Neuron (in vitro differentiated cells): ENCODE measurements at regions not wholly inside any gene's neighbourhood (a gene's known extent, or its start where the extent isn't known, plus 50 kb on each side); places are given as distances from the start of the nearest gene placed in this dataset.
"Not testable (repeated sequence)": the region's sequence is repeated elsewhere in the genome, so short reads cannot be mapped to it uniquely, and the experiment has no call there.

Experiments
- H2AFZ ChIP-seq: one replicate; pipeline ENCODE4 v1.6.1; 2013; ENCODE audit warnings: low read depth, mild to moderate bottlenecking, inconsistent platforms, low read length, moderate library complexity
- H3K27me3 ChIP-seq: one replicate; pipeline ENCODE4 v1.6.1; 2013; ENCODE audit warnings: low read length; ENCODE audit not compliant: insufficient read depth
- H3K36me3 ChIP-seq: one replicate; pipeline ENCODE4 v1.6.1; 2013; ENCODE audit warnings: low read length; ENCODE audit not compliant: insufficient read depth
- H3K4me1 ChIP-seq: one replicate; pipeline ENCODE4 v1.6.1; 2013; ENCODE audit warnings: low read length; ENCODE audit not compliant: insufficient read depth
- H3K4me3 ChIP-seq: 2 replicates; pipeline ENCODE4 v1.5.1; 2013; ENCODE audit warnings: mild to moderate bottlenecking, low read length, moderate library complexity
- H3K9me3 ChIP-seq: one replicate; pipeline ENCODE4 v1.6.1; 2013; ENCODE audit warnings: low read length

- H3K4me3 ChIP-seq: no peak overlapping the region
- no peaks in the 10 kb centered on the region for H3K4me1 ChIP-seq
- no peaks in the 10 kb centered on the region for H3K9me3 ChIP-seq
- no peaks in the 10 kb centered on the region for H3K27me3 ChIP-seq
- H2AFZ ChIP-seq: no peak overlapping the region
- no peaks in the 10 kb centered on the region for H3K36me3 ChIP-seq
These were observed 236.8 kb downstream of the LY86 start for GRCh38 chr6:6825193-6825784.

DNA sequence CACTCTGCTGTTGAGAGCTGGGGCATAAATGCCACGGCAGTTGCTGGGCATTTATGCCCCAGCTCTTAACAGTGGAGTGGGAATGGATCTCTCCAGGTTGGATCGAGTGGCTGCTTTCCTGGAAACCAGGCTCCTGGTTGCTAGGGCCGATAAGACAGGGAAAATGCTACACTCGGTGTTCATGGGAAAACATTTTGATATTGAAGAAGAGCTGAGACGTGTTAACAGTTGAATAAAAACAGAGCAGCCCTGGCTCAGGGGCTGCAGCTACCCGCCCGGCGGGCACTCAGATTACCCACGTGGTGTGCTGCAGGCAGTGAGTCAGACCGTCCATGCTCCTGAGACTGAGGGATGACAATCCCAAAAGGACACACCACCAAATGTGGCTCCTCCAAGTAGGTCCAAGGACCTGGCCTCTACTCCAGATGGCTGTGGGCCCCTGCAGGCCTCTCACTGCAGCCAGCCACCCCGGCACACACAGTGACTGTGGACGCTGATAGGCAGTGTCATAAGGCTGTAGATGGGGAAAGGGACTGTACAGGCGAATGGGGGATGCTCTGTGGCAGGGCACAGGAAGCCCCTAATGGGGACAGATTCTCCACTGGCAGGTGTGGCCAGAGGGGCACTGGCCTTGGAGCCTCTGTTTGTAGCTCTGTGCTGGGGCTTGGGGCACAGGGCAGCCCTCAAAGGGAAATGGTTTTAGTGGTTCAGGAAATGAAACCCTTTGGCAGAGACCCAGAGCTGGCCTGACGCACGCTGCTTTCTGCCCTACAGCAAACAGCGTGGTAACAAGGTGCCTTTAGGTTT is 237.8 kb downstream of the LY86 start:
- no peaks in the 10 kb centered on the region for H3K36me3 ChIP-seq
- H3K4me1 ChIP-seq: no peaks in the 10 kb centered on the region
- H3K27me3 ChIP-seq: no peaks in the 10 kb centered on the region

GRCh38 chr6:6826961-6827360 is 238.4 kb downstream of the LY86 start:
- H3K36me3 ChIP-seq: no peaks in the 10 kb centered on the region
- no peaks in the 10 kb centered on the region for H3K27me3 ChIP-seq
- H2AFZ ChIP-seq: no peak overlapping the region
- no peaks in the 10 kb centered on the region for H3K4me1 ChIP-seq
- no peak overlapping the region for H3K4me3 ChIP-seq
- H3K9me3 ChIP-seq: no peaks in the 10 kb centered on the region

More for the DNA sequence above, 237.8 kb downstream of the LY86 start:
- no peak overlapping the region for H2AFZ ChIP-seq
- H3K9me3 ChIP-seq: no peaks in the 10 kb centered on the region
- H3K4me3 ChIP-seq: no peak overlapping the region

GRCh38 chr6:6829872-6830685 is 241.6 kb downstream of the LY86 start:
- Histone ChIP-seq H3K4me1 (no peaks in the 10 kb centered on the region), H3K9me3 (no peaks in the 10 kb centered on the region), H3K4me3 (no peak overlapping the region), H2AFZ (no peak overlapping the region), H3K36me3 (no peaks in the 10 kb centered on the region), H3K27me3 (no peaks in the 10 kb centered on the region)

DNA sequence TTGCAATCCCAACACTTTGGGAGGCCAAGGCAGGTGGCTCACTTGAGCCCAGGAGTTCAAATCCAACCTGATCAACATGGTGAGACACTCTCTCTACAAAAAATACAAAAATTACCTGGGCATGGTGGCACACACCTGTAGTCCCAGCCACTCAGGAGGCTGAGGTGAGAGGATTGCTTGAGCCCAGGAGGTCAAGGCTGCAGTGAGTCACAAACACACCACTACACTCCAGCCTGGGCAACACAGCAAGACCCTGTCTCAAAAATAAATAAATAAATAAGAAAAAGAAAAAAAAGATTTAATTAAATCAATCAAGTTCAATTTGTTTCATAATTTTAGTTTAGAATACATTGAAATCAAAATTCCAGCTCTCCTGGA is 242.2 kb downstream of the LY86 start:
- H3K9me3 ChIP-seq, H3K27me3 ChIP-seq, H2AFZ ChIP-seq, H3K4me3 ChIP-seq, H3K36me3 ChIP-seq, H3K4me1 ChIP-seq: not testable (repeated sequence)

DNA sequence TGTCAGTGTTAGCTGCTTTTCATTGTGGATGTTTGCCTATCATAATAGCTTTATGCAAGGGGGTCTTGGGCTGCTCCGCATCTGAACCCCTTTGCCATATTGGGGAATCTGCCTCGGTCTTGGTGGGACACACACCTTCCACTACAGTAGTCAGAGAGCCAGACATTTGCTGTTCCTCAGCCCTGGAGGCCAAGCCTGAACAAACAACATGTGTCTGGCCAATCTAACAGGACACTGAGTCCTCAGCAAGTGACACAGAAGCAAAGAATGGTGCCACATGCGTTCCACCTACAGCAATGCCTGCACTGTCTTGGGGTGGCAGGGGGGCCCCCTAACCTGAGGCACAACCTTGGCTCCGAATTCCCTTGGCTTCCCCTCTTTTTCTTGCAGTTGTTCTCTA is 243.9 kb downstream of the LY86 start:
- no peaks in the 10 kb centered on the region for H3K36me3 ChIP-seq
- no peak overlapping the region for H3K4me3 ChIP-seq
- no peaks in the 10 kb centered on the region for H3K4me1 ChIP-seq
- no peaks in the 10 kb centered on the region for H3K9me3 ChIP-seq
- no peak overlapping the region for H2AFZ ChIP-seq
- no peaks in the 10 kb centered on the region for H3K27me3 ChIP-seq

DNA sequence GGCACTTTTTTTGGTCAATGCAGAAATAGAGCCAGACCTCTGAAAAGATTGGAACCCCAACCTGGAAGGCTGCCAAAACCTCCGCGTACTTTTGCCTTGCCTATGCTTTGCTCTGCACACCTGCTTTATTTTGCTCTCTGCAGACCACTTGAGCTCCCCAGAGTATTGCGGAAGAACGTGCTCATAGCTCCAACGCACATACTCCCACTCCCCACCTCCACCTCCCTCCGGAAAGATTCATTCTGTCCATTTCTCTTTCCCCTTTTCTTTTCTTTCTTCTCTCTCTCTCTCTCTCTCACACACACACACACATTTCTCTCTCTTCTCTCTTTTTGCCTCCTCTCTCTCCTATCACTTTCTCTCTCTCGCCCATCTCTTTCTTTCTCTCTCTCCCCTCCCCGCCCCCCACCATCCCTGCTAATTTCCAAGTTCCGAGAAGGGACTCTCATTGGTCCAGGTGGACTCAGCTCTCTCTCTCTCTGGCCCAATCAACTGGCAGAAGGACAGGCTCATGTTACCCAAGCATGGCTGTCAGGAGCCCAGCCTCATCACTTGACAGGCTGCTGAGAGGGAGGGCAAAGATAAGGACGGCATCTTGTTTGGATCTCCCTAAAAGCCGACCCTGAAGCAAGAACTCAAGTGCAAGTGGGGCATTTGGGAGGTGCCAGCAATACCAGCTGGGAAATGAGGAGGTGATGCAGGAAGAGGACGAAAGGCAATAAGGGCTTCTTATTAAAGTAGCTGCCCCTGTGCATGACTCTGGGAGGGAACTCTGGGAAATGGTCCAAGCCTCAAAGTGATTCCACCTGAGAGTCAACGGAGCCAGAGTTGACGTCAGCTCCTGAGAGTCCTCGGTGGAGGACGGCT is 246.1 kb downstream of the LY86 start:
- Histone ChIP-seq H3K9me3 (no peaks in the 10 kb centered on the region), H3K36me3 (no peaks in the 10 kb centered on the region), H2AFZ (no peak overlapping the region), H3K4me1 (no peaks in the 10 kb centered on the region), H3K4me3 (no peak overlapping the region), H3K27me3 (no peaks in the 10 kb centered on the region)

DNA sequence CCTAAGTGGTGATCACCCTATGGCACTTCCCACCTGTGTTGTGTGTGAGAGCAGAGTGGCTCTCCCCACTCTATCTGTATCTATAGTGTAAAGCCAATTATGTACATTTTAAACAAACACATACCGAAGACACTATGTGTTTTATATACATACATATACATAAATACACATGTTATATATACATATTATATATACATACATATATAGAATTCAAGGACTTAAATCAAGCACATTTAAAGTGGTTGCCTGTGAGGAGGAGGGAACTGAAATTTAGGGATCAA is 246.6 kb downstream of the LY86 start:
- Histone ChIP-seq H3K4me3 (no peak overlapping the region), H3K9me3 (no peaks in the 10 kb centered on the region), H2AFZ (no peak overlapping the region), H3K36me3 (no peaks in the 10 kb centered on the region), H3K27me3 (no peaks in the 10 kb centered on the region), H3K4me1 (no peaks in the 10 kb centered on the region)

- Histone ChIP-seq H3K4me1 (no peaks in the 10 kb centered on the region), H3K27me3 (no peaks in the 10 kb centered on the region), H3K36me3 (no peaks in the 10 kb centered on the region), H2AFZ (no peak overlapping the region), H3K4me3 (no peak overlapping the region), H3K9me3 (no peaks in the 10 kb centered on the region)
These were observed 248.3 kb downstream of the LY86 start for GRCh38 chr6:6836609-6837406.

GRCh38 chr6:6837541-6838080 is 249.1 kb downstream of the LY86 start:
- Histone ChIP-seq H2AFZ (no peak overlapping the region), H3K9me3 (no peaks in the 10 kb centered on the region), H3K36me3 (no peaks in the 10 kb centered on the region), H3K4me3 (no peak overlapping the region), H3K4me1 (no peaks in the 10 kb centered on the region), H3K27me3 (no peaks in the 10 kb centered on the region)

GRCh38 chr6:6840831-6841291 is 252.3 kb downstream of the LY86 start:
- Histone ChIP-seq H3K4me3 (no peak overlapping the region), H3K4me1 (no peaks in the 10 kb centered on the region), H3K36me3 (no peaks in the 10 kb centered on the region), H3K9me3 (no peaks in the 10 kb centered on the region), H3K27me3 (no peaks in the 10 kb centered on the region), H2AFZ (no peak overlapping the region)

DNA sequence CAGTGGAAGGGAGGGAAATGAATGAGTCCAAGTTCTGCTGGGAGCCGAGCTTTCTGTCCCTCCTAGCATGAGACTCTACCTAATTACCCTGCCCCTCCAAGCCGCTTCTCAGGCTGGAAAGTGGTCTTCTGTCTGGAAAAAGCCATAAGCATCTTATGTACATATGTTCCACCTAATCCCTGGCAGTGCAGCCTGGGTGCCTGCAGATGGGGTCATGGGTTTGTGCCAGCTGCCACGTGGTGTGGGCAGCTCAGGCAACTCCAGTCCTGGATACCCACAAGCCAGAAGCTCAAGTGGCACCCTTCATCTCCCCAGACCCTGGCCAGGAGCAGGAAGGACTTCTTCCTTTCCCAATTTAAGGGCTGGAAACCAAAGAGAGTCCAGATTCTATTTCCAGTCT is 253.1 kb downstream of the LY86 start:
- H3K4me3 ChIP-seq: no peak overlapping the region
- no peaks in the 10 kb centered on the region for H3K4me1 ChIP-seq
- H3K36me3 ChIP-seq: no peaks in the 10 kb centered on the region
- H3K27me3 ChIP-seq: no peaks in the 10 kb centered on the region
- H3K9me3 ChIP-seq: no peaks in the 10 kb centered on the region
- H2AFZ ChIP-seq: no peak overlapping the region
